HG03066 (cell line): ENCODE measurements at regions not wholly inside any gene's neighbourhood (a gene's known extent, or its start where the extent isn't known, plus 50 kb on each side); places are given as distances from the start of the nearest gene placed in this dataset.
A peak's percentile ranks its signal among the peaks of the same experiment; 100 is the strongest.

Experiments
- ATAC-seq: cut with Tn5 transposase; IDR thresholded peaks from one replicate; pipeline ENCODE4 v1.9.1; 2021; ENCODE audit warnings: low read depth; ENCODE audit not compliant: unreplicated experiment

- no peak for ATAC-seq
These were observed 156.1 kb upstream of the PTPRK start for GRCh38 chr6:128676456-128676855.

- ATAC-seq: no peak
These were observed 151.6 kb upstream of the PTPRK start for GRCh38 chr6:128672023-128672422.

- no peak for ATAC-seq
These were observed 147.0 kb upstream of the PTPRK start for GRCh38 chr6:128667339-128667858.

- ATAC-seq: no peak
These were observed 146.0 kb upstream of the PTPRK start for GRCh38 chr6:128666405-128666804.

- peak; percentile 52 for ATAC-seq
These were observed 142.8 kb upstream of the PTPRK start for GRCh38 chr6:128663238-128663637.

GRCh38 chr6:128659878-128660622 is 139.7 kb upstream of the PTPRK start:
- no peak for ATAC-seq

GRCh38 chr6:128659276-128659675 is 138.9 kb upstream of the PTPRK start:
- ATAC-seq: no peak

GRCh38 chr6:128657181-128657580 is 136.8 kb upstream of the PTPRK start:
- ATAC-seq: no peak

GRCh38 chr6:128655978-128656498 is 135.6 kb upstream of the PTPRK start:
- peak; percentile 54 for ATAC-seq

- ATAC-seq: no peak
These were observed 127.7 kb upstream of the PTPRK start for GRCh38 chr6:128648022-128648598.

- no peak for ATAC-seq
These were observed 121.7 kb upstream of the PTPRK start for GRCh38 chr6:128642132-128642531.

- no peak for ATAC-seq
These were observed 121.3 kb upstream of the PTPRK start for GRCh38 chr6:128641703-128642102.

GRCh38 chr6:128638817-128639216 is 118.4 kb upstream of the PTPRK start:
- ATAC-seq: no peak

GRCh38 chr6:128635219-128635618 is 114.8 kb upstream of the PTPRK start:
- ATAC-seq: no peak

GRCh38 chr6:128632131-128632530 is 111.7 kb upstream of the PTPRK start:
- no peak for ATAC-seq

GRCh38 chr6:128631031-128631430 is 110.6 kb upstream of the PTPRK start:
- no peak for ATAC-seq

- no peak for ATAC-seq
These were observed 109.8 kb upstream of the PTPRK start for GRCh38 chr6:128630213-128630612.

GRCh38 chr6:128617285-128617684 is 96.9 kb upstream of the PTPRK start:
- no peak for ATAC-seq

GRCh38 chr6:128616342-128616741 is 95.9 kb upstream of the PTPRK start:
- no peak for ATAC-seq

- no peak for ATAC-seq
These were observed 86.2 kb upstream of the PTPRK start for GRCh38 chr6:128606611-128607010.

- ATAC-seq: no peak
These were observed 85.6 kb upstream of the PTPRK start for GRCh38 chr6:128605961-128606360.

- ATAC-seq: no peak
These were observed 80.7 kb upstream of the PTPRK start for GRCh38 chr6:128601060-128601459.
